Erythroblast (primary cell): ENCODE measurements at regions not wholly inside any gene's neighbourhood (a gene's known extent, or its start where the extent isn't known, plus 50 kb on each side); places are given as distances from the start of the nearest gene placed in this dataset.
"Not testable (repeated sequence)": the region's sequence is repeated elsewhere in the genome, so short reads cannot be mapped to it uniquely, and the experiment has no call there.

Experiments
- DNase-seq, 2 experiments: peaks; one replicate each; lab custom pipeline; 2025; lab: John Stamatoyannopoulos, UW
- GATA1 ChIP-seq: IDR thresholded peaks from 2 replicates; pipeline ENCODE4 v1.6.1; 2011; ENCODE audit warnings: low read depth, mild to moderate bottlenecking, control low read depth, low read length, moderate library complexity
- POLR2A ChIP-seq: IDR thresholded peaks from 2 replicates; pipeline ENCODE4 v1.6.1; 2011; ENCODE audit warnings: mild to moderate bottlenecking, low read length

DNA sequence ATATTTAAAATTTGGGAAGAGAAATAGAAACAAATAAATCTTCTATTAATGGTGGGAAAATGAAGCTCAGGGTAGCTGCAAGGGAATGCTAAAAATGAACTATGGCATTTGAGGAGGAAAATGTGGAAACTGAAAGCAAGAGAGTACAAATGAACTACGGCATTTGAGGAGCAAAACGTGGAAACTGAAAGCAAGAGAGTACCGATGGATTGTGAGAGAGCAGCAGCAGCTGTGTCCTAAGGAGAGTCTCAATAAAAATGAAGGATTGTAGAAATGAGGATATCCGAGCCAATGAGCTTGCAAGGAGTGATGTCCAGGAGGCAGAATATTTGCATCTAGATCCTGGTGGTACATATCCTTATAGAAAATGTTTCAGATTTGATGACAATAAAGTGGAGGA lies 547.1 kb upstream of the ZNF337 start:
- no peak for TF ChIP-seq GATA1

DNA sequence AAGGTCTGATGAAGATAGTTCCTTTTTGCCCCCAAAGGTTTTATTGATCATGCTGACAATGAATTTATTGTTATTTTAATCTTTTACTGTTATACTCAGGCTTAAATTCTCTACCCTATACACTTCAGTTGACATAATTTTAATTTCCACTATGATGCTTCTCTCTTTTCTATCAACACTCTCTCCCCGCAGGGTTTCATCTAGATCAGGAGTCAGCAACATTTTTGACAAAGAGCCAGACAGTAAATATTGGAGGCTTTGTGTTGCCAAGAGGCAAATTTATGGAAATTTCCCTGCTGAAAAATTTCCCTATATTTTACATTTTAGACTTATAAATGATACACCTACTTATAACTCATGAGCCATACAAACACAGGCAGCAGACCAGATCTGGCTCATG lies 524.0 kb upstream of the ZNF337 start:
- not testable (repeated sequence) for DNase-seq

More for the DNA sequence above, 547.1 kb upstream of the ZNF337 start:
- DNase-seq, result no peak

DNA sequence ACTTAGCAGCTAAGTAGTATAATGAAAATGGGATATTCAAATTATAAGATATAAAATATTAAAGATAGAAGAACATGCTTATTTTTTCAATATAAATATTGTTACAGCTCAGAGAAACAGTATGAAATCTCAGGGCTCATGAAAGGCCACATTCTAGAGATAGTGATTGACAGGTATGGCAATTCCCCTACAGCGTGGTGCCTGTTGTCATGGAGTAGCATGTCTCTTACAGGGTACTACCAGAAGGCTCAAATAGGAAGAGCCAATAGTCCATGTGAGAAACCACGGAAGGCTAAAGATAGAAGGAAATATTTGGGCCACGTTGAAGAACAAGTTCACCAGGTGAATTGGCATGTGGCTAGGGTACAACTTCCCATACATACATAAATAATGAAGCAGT lies 522.9 kb upstream of the ZNF337 start:
- not testable (repeated sequence) for DNase-seq

DNA sequence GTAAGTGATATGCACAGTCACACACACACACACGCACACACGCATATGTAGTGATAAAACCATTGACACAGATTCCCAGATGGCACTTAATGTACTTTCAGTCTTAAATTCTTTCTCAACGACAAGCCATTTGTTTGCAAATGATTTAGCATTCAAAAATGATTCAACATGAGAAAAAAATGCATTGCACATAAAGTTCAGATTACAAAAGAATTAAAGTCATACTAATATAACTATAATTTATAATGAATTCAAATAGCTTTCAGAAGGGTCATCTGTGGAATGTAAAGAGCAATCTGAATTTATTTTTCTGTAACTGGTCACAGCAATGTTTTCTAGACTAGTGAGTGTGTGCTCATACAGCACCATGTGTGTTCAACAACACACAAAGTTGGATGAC lies 521.6 kb upstream of the ZNF337 start:
- DNase-seq, result no peak
- no peak for TF ChIP-seq POLR2A
- no peak for TF ChIP-seq GATA1

DNA sequence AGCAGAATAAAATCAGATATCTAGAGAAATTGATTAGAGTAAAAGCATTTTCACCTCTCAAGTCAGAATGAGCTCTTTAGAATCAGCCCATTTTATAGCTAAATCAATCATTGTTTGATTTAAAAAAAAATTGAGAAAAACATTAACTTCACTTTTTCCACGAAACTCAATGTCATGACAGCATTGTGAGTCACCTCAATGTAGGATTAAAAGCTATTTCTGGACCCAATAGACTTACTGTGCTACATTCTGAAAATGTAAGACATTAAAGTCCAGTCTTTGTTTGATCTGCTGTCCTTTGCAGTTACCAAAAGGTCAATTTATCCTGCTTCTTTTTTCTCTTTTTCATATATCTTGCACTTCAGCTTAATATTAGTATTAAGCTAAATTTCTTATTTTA lies 519.4 kb upstream of the ZNF337 start:
- TF ChIP-seq GATA1, result no peak
- TF ChIP-seq POLR2A, result no peak
- DNase-seq, result no peak

DNA sequence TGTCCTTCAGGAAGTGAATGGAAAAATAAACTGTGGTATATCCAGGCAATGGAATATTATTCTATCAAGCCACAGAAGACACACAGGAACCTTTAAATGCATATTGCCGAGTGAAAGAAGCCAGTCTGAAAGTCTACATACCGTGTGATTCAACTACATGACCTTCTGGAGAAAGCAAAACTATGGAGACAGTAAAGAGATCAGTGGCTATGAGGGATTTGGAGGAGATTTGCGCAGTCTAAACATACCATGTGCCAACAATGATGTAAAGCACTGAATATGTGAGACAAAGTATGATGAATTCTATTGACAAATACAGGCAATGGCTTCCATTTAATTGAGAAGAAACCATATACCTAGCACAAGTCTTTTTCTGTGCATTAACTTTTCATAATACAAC lies 518.3 kb upstream of the ZNF337 start:
- no peak for DNase-seq
- no peak for TF ChIP-seq POLR2A
- TF ChIP-seq GATA1, result no peak

DNA sequence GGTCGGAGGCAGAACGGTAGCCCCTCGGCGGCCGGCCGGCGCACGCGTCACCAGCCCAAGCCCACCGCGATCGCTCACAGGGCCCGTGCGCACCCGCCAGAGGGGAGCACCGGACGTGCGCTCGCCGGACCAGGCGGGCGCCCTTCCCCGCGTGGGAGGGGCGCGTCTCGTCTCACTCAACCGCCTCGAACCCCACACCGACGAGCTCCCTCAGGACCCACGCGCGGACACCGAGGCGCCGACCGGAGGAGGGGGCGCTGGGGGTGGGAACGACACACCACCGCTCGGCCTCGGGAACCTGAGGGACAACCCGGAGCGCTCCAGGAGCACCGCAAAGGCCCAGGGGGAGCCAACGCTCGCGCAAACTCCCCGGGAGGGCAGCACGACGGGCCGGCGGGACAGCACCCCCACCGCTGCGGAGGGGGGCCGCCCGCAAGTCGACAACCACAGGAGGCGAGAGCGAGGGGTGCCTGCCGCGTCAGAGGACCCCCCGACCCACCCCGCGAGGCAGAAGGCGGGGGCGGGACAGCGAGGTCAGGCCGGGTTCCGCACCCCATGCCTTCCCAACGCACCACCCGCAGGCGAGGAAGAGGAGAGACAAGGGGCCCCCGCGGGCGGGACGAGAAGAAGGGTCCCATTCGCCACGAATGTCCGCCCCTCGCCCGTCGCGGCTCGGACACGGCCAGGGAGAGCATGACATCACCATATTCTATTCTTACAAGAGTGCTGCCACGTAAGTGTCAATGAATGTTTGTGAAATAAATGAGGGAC lies 512.7 kb upstream of the ZNF337 start:
- TF ChIP-seq POLR2A (no peak), GATA1 (no peak)
- DNase-seq, result no peak

DNA sequence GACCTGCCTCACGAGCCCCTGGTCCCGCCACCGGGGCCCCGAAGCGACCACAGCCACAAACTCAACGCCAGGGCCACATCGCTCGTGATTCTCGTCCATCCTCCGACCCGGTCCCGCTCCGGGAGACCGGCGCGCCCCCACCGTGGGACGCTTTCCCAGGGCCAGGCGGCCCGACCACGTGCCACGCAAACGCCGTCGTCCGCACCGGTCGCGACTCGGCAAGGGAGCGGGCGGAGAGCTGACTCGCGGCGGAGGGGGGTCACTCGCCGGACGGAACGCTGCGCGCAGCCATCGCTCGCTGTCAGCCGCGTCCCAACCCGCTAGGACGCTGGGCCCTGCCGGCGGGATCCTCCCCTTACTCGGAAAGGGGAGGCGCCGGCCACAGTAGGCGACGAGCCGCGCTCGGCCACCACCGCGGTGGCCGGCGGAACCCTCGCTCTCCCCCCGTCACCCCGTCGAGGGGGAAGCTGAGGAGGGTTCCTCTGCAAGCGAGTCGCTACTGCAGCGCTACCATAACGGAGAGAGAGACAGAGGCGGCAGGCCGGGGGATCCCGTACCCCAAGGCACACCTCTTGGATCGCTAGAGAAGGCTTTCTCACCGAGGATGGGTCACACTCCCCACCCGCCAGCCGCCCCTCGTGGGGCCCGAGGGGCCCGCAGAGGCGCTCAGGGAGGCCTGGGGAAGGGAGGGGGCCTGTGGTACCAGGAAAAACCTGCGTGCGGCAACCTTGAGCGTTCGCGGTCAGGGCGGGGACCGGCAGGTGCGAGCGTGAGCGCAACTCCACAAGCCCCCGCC lies 511.8 kb upstream of the ZNF337 start:
- no peak for DNase-seq
- TF ChIP-seq POLR2A (no peak), GATA1 (no peak)

DNA sequence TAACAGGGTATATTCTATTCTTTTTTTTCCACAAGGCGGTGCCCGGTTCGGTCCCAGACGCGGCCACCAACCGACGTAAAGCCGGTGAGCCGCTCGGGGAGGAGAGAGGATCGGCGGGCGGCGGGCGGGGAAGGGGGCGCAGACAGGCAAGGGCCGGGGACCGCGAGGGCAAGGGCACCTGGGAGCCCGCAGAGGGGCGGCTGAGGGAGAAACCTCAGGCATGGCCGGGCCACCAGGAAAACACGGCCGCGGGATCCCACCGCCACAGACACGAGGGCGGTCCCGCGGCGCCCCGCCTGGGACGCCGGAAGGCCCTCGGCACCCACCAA lies 511.3 kb upstream of the ZNF337 start:
- DNase-seq, result not testable (repeated sequence)

DNA sequence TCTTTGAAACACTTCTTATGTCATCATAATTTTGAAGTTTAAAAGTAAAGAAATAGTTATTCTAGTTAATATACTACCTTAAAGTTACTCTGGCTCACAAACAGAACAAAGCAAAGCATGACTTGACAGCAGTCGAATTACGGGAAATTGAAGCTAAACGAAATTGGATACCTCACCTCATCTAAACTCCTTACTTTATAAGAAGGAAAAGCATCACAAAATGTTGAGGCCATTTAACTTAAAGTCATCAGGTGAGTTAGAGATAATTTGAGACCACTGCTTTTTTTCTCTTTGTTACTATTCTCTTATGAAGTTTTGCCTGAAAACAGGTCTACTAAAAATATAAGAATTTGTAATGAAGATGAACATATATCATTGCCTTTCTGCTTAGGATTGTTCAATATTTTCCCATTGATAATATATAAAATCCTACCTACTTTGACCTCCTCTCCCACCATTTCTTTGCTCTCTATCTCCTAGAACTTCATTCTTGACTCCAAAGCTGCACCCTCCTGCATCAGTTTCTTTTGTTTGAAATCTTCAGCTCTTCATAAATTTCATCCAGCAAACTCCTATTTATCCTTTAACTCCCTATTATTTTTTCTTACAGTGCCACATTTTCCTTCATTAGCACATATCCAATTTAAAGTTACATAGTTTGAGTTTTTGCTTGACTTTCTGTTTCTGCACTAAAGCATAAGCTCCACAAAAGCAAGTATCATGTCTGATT lies 510.7 kb upstream of the ZNF337 start:
- DNase-seq, result no peak
- no peak for TF ChIP-seq POLR2A
- TF ChIP-seq GATA1, result no peak

DNA sequence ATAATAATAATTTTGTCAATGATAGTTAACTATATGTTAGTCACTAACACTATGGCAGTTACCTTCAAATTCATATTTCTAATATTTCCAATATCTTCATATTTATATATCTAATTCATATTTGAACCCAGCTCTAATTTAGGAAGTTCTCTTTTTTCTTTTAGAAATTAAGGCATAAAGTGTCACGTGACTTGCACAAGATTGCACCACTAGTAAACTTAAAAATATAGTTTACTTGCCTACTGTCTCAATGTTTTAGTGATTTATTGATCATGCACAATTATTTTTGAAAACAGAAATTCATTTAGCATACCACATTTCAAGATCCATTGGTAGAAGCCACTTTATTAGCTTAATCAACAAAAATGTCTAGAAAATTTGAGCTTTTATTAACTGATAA lies 508.7 kb upstream of the ZNF337 start:
- TF ChIP-seq POLR2A (no peak), GATA1 (no peak)
- DNase-seq, result no peak

DNA sequence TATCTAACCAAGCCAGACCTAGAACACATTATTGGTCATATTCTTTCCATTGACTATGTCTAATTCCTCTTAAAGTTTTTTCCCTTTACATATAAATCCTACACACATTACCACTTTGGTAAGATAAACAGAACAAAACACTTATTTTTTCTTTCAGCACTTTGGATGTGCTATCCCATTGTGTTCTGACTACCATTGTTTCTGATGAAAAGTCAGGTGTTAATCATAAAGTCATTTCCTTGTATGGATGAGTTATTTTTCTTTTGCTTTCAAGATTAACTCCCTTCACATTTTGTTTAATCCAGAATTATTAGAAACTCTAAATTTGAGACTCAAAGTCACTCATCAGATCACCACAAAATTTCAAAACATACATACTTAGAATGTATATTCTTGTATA lies 504.4 kb upstream of the ZNF337 start:
- not testable (repeated sequence) for DNase-seq

DNA sequence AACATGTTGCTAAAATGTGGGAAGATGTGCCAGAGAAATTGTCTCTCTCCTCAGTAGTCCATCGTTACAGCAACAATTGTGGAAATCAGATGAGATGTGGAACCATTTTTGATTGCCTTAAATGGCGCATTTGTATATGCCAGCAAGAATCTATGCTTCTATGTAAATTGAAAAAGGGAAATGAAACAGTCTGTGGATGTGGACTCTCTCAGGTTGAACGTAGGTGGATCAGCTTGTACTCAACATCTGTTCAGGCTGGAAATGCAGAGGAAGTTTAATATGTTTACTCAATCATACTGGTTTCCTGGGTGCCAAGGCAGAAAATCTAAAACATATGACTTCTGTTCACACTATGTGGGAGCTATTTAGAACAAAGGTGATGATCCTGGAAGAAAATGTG lies 490.7 kb upstream of the ZNF337 start:
- not testable (repeated sequence) for DNase-seq

DNA sequence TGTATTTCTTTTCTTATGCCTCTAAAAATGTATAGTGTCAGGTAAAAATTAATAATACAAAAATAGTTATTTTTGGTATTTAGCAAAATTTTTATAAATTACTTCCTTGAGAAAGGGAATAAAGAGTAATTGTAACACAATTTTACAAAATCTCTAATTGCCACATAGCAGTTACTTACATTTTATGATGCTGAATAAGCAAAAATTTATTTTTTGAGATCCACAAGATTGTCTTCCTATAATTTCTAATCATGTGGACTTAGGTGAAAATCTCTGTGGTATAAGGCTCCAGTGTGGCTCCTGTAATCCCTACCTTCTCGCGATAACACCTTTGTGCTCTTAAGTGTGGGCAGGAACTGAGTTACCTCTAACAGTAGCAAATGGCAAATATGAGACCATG lies 487.1 kb upstream of the ZNF337 start:
- not testable (repeated sequence) for DNase-seq

DNA sequence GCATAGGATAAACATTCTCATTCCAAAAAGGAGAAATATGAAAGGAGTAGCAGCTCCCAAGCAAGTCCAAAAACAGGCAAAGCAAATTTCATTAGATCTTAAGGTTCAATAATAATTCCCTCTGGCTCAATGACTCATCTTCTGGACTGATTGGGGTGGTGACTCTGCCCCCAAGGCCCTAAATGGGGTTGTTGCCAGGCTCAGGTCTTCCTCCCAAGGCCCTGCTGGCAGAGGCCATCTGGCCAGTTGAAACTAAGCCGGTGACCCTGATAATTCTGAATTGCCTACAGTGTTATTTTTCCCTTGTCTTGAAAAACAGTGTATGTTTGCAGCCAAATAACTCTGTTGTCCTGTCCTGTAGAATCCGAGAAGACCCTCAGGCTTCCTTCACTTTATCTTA lies 484.7 kb upstream of the ZNF337 start:
- not testable (repeated sequence) for DNase-seq

DNA sequence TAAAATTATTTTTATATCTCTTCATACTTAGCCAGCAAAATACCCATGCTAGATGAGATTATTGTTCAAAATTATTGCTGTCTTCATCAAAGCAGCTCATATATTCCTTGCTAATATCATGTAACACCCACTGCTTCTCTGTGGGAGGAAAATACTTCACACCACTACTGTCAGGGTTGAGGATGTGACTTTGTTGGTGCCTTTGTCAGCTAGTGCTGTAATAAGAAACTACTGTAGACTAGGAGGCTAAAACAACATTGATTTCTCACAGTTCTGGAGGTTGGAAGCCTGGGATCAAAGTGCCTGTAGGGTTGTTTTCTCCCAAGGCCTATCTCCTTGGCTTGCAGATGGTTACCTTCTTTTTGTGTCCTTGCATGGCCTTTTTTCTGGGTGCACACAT lies 475.2 kb upstream of the ZNF337 start:
- DNase-seq, result not testable (repeated sequence)
